Nephron progenitor cell (in vitro differentiated cells): ENCODE measurements at regions not wholly inside any gene's neighbourhood (a gene's known extent, or its start where the extent isn't known, plus 50 kb on each side); places are given as distances from the start of the nearest gene placed in this dataset.

ENCODE experiments used
- DNase-seq: peaks from one replicate; pipeline ENCODE4 v3.0.0; 2021
- H3K27ac Mint-ChIP-seq: 2 replicates; pipeline ENCODE4 v1.8.0; 2021; ENCODE audit warnings: mild to moderate bottlenecking, moderate library complexity, mixed read lengths
- H3K27me3 Mint-ChIP-seq: 2 replicates; pipeline ENCODE4 v1.8.0; 2021; ENCODE audit warnings: mild to moderate bottlenecking, low read depth, mixed read lengths; ENCODE audit not compliant: poor library complexity
- H3K36me3 Mint-ChIP-seq: 2 replicates; pipeline ENCODE4 v1.8.0; 2021; ENCODE audit warnings: low read depth, mixed read lengths
- H3K4me1 Mint-ChIP-seq: 2 replicates; pipeline ENCODE4 v1.8.0; 2021; ENCODE audit warnings: mixed read lengths
- H3K4me3 Mint-ChIP-seq: 2 replicates; pipeline ENCODE4 v1.8.0; 2021; ENCODE audit warnings: mild to moderate bottlenecking, moderate library complexity, mixed read lengths
- H3K9me3 Mint-ChIP-seq: 2 replicates; pipeline ENCODE4 v1.8.0; 2021; ENCODE audit warnings: mild to moderate bottlenecking, moderate library complexity, mixed read lengths
- TF ChIP-seq, protein P1 (sequence below): fragments of 200-600 bp; sonication (generic); IDR thresholded peaks from 2 replicates; pipeline ENCODE4 v1.5.0; 2021; ENCODE audit warnings: antibody characterized with exemption

DNA sequence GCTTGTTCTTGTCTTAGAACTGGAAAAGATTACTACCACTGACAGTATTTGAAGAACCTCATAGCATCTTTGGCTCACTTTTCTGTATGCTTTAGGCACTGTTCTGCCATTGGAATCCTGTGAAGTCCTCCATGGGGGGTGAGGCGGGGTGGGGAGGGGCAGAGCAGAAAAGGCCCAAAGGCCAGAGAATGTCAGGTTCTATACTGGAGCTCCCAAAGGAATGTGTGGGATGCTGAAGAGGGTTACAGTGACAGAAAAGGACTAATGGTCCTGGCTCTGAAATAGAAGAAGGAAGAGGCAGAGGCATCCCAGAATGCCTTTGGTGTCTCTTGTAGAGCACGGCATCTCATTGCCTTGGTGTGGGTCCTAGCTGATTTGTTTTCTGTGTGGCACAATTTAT lies 141.9 kb downstream of the HAUS1 start:
- TF ChIP-seq, protein P1, sequence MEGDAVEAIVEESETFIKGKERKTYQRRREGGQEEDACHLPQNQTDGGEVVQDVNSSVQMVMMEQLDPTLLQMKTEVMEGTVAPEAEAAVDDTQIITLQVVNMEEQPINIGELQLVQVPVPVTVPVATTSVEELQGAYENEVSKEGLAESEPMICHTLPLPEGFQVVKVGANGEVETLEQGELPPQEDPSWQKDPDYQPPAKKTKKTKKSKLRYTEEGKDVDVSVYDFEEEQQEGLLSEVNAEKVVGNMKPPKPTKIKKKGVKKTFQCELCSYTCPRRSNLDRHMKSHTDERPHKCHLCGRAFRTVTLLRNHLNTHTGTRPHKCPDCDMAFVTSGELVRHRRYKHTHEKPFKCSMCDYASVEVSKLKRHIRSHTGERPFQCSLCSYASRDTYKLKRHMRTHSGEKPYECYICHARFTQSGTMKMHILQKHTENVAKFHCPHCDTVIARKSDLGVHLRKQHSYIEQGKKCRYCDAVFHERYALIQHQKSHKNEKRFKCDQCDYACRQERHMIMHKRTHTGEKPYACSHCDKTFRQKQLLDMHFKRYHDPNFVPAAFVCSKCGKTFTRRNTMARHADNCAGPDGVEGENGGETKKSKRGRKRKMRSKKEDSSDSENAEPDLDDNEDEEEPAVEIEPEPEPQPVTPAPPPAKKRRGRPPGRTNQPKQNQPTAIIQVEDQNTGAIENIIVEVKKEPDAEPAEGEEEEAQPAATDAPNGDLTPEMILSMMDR, result no peak
- Mint-ChIP-seq H3K27me3 (no peaks in the 10 kb centered on the region), H3K4me1 (peaks cover 10% of the 10 kb centered on the region), H3K27ac (no peak overlapping the region), H3K4me3 (no peak overlapping the region), H3K9me3 (no peaks in the 10 kb centered on the region), H3K36me3 (peaks cover 10% of the 10 kb centered on the region)
- no peak for DNase-seq

GRCh38 chr18:46247942-46248341 lies 143.8 kb downstream of the HAUS1 start:
- H3K36me3 Mint-ChIP-seq, result peaks cover 10% of the 10 kb centered on the region
- no peak overlapping the region for H3K27ac Mint-ChIP-seq
- no peak overlapping the region for H3K4me3 Mint-ChIP-seq
- no peaks in the 10 kb centered on the region for H3K9me3 Mint-ChIP-seq
- H3K4me1 Mint-ChIP-seq, result peaks cover 10% of the 10 kb centered on the region
- H3K27me3 Mint-ChIP-seq, result no peaks in the 10 kb centered on the region
- no peak for DNase-seq
- TF ChIP-seq, protein P1, result no peak

DNA sequence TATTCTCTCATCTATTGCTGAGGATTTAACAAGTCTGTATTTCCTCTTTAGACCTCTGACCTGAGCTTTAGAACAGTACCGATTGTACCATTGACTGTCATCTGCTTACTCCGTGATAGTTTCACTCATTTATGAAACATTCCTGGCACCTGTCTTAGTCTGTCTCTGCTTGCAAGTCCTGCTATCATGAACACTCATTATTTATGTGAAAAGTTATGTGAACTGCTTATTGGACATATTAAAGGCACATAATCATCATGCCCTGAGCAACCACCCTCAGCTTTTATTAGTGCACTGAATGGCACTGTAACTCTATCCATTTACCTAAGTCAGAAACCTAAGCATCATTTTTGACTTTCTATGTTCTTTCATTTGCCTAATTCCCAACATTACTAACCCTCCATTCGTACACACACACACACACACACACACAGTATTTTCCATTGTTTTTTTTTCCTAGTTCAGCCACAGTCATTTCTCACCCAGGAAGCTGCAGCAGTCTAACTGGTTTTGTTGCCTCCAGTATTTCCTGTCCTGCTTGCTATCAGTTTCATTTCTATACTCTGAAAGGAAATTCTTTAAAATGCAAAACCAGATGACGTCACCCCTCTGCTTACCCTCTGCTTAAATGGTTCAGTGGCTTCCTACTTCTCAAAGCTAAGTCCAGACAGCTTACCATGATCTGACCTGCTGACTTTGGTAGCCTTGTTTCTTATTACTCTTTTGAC lies 146.1 kb downstream of the HAUS1 start:
- no peak overlapping the region for H3K4me3 Mint-ChIP-seq
- peaks cover 10% of the 10 kb centered on the region for H3K4me1 Mint-ChIP-seq

GRCh38 chr18:46250812-46251173 lies 146.6 kb downstream of the HAUS1 start:
- Mint-ChIP-seq H3K4me3 (no peak overlapping the region), H3K36me3 (peaks cover 13% of the 10 kb centered on the region), H3K4me1 (peaks cover 10% of the 10 kb centered on the region), H3K27me3 (no peaks in the 10 kb centered on the region), H3K9me3 (no peaks in the 10 kb centered on the region), H3K27ac (no peak overlapping the region)
- no peak for DNase-seq
- TF ChIP-seq, protein P1, result no peak

More for the DNA sequence above, 146.1 kb downstream of the HAUS1 start:
- Mint-ChIP-seq H3K36me3 (peaks cover 10% of the 10 kb centered on the region), H3K27me3 (no peaks in the 10 kb centered on the region), H3K9me3 (no peaks in the 10 kb centered on the region), H3K27ac (peak overlapping the region; percentile 35)
- no peak for DNase-seq
- TF ChIP-seq, protein P1, result no peak

DNA sequence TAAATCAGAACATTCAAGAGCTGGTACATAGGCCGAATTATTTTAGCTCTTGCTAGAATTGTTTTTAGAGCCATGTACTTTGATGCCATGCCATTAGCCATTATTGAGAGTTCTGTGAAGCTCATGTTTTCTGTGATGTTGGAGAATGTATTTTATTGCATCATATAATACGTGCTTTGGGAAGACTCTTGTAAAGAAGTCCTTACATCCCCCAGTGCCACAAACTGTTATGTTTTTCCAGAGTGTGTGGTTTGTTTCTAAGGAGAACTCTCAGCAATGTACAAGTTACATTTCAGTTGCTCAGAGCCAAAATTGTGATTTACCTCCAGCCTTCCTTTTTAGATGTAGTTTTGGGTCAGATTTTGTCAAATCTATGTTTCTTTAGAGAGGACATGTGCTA lies 148.6 kb downstream of the HAUS1 start:
- TF ChIP-seq, protein P1, result no peak
- DNase-seq, result no peak
- no peak overlapping the region for H3K27ac Mint-ChIP-seq
- H3K27me3 Mint-ChIP-seq, result no peaks in the 10 kb centered on the region
- no peak overlapping the region for H3K4me3 Mint-ChIP-seq
- H3K9me3 Mint-ChIP-seq, result no peaks in the 10 kb centered on the region
- H3K36me3 Mint-ChIP-seq, result peaks cover 30% of the 10 kb centered on the region
- H3K4me1 Mint-ChIP-seq, result peaks cover 10% of the 10 kb centered on the region

DNA sequence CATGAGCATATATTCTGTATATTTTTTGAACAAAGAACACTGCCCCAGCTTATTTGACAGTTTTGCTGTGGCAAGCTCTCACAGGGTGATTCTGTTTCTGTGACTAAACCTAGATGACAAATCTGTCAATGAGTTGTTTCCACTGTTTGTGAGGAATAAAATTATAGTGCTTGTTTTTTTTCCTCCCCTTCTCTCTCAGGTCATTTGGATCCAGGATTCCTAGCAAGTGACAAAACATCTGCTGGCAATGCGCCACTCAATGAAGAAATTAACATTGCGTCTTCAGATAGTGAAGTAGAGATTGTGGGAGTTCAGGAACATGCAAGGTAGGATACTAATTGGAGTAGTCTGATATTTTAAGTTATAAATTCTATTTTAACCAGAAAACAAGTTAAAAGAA lies 149.3 kb downstream of the HAUS1 start:
- Mint-ChIP-seq H3K27ac (no peak overlapping the region), H3K27me3 (no peaks in the 10 kb centered on the region), H3K36me3 (peaks cover 25% of the 10 kb centered on the region), H3K4me1 (peaks cover 10% of the 10 kb centered on the region), H3K9me3 (no peaks in the 10 kb centered on the region), H3K4me3 (no peak overlapping the region)
- TF ChIP-seq, protein P1, result no peak
- no peak for DNase-seq
